ENCODE measurements at regions not wholly inside any gene's neighbourhood (a gene's known extent, or its start where the extent isn't known, plus 50 kb on each side); places are given as distances from the start of the nearest gene placed in this dataset.

GRCh38 chr22:49623176-49623575 is 204.5 kb downstream of the BRD1 start:
- DNase-seq (ENCODE audit: low read depth in 2 of 2): no peak

DNA sequence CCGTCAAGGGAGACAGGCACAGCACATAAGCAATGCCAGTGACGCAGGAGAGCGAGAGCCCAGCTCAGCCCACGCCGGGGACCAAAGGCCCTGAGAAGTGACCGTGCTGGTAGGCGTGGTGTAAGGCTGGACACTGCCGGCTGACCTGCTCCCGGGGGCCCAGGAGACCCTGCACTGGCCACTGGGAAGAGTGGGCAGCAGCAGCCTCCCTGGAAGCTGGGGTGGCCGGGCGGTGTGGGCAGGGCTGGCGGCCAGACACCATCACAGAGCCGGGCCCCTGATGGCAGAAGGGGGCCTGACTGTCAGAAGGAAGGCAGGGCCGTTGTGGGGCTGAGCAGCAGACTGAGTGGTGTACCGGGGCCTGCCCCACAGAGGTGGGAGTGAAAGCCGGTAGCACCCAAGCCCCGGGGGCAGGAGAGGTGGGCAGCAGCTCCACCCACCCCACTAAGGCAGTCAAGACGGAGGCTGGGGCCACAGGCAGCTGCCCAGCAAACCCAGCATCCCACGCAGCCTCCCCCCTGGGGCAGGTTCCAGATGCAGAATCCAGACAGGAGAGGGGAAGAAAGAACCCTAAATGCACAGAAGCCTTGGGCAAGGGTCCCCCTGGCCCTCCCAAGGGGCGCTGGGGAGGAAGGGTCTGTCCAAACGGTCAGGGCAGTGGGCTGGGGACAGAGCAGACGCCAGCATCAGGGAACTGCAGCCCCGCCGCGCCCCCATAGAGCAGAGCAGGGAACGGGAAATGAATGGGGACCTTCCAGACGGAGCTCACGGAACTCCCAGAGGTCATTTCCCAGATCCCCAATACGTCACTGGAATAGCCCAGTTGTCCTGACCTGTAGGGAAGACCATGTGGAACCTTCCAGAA is 205.2 kb downstream of the BRD1 start:
- DNase-seq (ENCODE audit: low read depth in 2 of 2): no peak

DNA sequence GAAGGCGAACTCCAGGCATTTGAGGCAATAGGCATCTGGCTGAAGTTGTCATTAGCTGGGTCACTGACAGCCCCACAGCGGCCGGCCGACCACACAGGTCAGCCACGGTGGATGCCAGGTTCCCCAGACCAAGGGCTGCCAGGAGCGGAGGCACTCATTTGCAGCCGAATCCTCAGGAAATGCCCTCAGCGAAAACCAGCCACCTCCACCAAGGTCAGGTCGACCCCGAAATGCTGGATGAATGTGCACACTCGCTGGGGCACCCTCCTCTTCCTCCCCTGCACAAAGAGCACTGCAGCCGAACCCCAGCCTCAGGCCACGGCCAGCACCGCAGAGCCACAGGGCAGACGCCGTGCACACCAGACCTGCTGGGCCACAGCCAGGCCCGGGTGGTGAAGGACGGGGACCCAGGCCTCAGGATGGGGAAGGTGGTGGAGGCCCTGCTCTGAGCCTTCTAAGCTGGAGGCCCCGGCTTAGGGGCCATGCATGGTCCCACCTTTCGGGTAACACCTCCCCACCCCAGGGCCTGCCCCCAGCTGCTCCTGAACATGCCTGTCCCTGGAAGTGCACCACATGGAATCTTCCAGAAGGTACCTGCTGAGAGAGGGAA is 206.0 kb downstream of the BRD1 start:
- DNase-seq (ENCODE audit: low read depth in 2 of 2): no peak

DNA sequence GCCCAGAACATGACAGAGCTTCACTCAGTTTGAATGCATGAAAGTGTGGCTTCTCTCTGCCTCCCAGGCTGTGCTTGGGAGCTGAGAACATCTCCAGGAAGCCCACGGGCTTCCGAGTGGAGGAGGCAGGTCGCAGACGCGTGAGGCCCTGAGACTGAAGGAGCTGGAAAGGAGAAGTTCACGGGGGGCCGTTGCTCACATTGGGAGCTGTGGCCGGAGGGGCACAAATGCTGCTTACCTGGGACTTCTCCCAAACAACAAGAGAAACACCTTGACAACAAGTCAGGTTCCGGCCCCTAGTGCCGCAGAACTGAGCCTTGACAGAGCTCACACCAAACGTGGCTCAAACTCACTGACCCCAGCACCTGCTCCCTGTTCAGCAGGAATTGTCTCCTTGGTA is 207.0 kb downstream of the BRD1 start:
- DNase-seq (ENCODE audit: low read depth in 2 of 2): no peak

DNA sequence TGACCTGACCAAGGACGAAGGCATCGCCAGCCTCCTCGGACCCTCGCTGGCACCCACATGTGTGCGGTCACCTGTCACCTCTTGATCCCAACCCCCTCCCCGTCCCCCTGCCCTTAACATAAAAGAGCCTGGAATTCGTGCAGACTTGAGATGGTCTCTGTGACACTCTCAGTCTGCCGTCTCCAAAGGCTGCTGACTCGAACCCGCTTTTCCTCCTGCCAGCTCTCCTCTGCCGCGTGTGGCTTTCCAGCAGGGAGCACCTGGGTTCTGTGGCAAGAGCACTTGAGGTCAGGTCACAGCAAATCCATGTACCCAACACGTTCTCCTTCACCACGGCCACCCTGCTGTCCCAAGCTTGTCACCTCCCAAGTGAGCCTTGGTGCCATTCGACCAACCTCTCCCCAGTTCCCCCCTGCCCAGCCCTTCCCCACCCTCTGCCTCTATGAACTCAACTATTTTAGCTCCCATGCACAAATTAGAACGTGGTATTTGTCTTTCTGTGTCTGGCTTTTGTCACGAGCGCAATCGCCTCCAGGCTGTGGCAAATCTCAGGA is 207.6 kb downstream of the BRD1 start:
- DNase-seq (ENCODE audit: low read depth in 2 of 2): no peak

DNA sequence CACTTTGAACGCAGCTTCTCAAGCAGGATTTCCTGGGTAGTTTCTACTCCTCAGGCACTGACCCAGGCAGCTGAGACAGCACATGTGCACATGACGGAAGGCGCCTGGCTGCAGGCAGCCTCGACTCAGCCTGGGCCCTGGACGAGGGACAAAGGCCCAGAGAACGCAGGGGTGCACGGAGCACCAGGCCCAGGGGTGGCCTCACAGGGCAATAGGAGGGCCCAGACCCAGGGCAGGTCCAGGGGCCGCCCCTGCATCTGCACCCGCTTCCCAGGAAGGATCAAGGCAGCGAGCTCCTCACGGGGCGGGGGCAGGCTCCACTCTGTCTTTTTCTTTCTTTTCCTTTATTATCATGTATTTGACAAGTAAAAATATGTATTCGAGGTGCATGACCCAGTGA is 208.4 kb downstream of the BRD1 start:
- DNase-seq (ENCODE audit: low read depth in 2 of 2): no peak

DNA sequence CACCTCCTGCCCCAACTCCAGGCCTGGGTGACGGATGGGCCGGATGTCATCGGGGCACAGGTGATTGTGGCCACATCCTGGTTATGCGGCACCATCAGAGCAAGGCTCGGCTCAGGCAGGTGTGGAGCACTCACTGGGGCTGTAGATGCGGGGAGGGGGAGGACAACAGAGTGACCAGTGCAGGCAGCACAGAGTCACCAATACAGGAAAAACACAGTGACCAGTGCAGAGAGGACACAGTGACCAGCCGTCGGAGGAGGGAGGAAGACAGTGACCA is 209.1 kb downstream of the BRD1 start:
- DNase-seq (ENCODE audit: low read depth in 2 of 2): no peak

GRCh38 chr22:49617866-49618676 is 209.6 kb downstream of the BRD1 start:
- no peak for DNase-seq (ENCODE audit: low read depth in 2 of 2)

DNA sequence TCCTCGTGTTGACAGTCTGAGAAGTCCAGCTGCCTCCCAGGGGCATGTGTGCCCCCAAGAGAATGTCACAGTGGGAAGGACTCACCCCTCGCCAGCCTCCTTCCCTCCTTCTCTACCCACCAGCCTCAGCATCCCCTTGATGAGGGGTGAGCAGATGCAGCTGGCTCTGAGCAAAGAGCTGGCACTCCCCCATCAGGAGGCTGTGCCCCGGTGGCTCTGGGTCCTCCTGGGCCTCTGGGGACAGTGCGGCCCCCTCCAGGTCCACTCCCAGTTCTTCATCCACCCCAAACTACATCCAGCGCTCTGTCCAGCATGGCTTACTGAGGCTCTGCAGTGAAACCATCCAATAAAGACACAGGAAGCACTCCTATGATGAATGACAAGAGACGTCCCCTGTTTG is 210.4 kb downstream of the BRD1 start:
- no peak for DNase-seq (ENCODE audit: low read depth in 2 of 2)

- DNase-seq (ENCODE audit: low read depth in 2 of 2): no peak
Measured at GRCh38 chr22:49616356-49617231, 211.1 kb downstream of the BRD1 start.

- no peak for DNase-seq (ENCODE audit: low read depth in 2 of 2)
Measured at GRCh38 chr22:49614966-49615965, 212.4 kb downstream of the BRD1 start.

- no peak for DNase-seq (ENCODE audit: low read depth in 2 of 2)
Measured at GRCh38 chr22:49613511-49614270, 214.0 kb downstream of the BRD1 start.

DNA sequence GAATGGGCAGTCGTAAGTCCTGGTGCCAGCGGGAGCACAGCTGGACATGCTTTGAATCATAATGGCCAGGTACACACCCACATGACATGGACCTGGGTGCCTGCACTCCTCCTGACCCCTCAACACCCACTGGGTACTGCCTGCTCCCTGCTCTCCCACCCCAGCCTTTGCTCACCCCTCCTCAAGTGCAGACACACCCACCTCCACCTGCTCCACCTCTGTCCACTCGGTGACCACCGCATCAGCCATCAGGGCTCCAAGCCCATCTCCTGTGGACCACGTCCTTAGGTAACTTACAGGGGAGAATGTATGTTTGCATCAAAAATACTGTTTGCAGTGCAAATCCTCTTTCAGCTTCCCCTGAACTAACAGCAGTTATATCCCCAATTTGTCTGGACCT is 214.6 kb downstream of the BRD1 start:
- DNase-seq (ENCODE audit: low read depth in 2 of 2): no peak

GRCh38 chr22:49609207-49609876 is 218.3 kb downstream of the BRD1 start:
- DNase-seq (ENCODE audit: low read depth in 2 of 2): no peak

GRCh38 chr22:49608660-49609059 is 219.0 kb downstream of the BRD1 start:
- DNase-seq (ENCODE audit: low read depth in 2 of 2): no peak

DNA sequence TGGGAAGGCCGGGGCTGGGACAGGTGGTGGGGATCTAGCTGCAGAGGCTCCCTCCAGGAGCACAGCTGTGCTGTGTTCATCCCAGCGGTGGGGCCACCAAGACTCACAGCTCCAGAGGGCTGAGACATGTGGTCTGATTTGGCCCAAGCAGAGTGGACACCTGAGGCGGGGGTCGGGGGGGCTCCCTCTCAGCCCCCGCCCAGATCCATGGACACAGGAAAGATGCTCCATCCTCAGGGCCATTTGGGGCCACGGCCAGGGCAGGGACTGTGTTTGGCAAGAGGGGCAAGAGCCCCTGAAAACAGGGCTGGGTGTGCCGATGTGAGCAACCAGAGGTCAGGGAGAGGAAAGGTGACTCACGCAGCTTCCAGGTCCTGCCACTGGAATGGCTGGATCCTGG is 219.4 kb downstream of the BRD1 start:
- no peak for DNase-seq (ENCODE audit: low read depth in 2 of 2)

- no peak for DNase-seq (ENCODE audit: low read depth in 2 of 2)
Measured at GRCh38 chr22:49607821-49608220, 219.9 kb downstream of the BRD1 start.

GRCh38 chr22:49606562-49607290 is 220.9 kb downstream of the BRD1 start:
- DNase-seq (ENCODE audit: low read depth in 2 of 2): no peak
